NCI-H1048 (cell line): ENCODE measurements at regions not wholly inside any gene's neighbourhood (a gene's known extent, or its start where the extent isn't known, plus 50 kb on each side); places are given as distances from the start of the nearest gene placed in this dataset.

Source experiments
- DNase-seq: peaks from one replicate; lab custom pipeline; 2025; lab: John Stamatoyannopoulos, UW

GRCh38 chr2:136468799-136469369 lies 296.5 kb upstream of the THSD7B start:
- DNase-seq, result no peak

DNA sequence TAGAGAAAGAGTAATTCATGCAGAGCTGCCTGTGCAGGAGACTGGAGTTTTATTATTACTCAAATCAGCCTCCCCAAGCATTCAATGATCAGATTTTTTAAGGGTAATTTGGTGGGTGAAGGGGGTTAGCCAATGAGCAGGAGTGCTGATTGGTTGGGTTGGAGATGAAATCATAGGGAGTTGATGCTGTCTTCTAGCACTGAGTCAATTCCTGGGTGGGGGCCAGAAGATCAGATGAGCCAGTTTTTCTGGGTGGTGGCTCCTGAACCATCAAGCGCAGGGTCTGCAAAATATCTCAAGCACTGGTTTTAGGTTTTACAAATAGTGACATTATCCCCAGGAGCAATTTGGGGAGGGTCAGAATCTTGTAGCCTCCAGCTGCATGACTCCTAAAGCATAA lies 312.8 kb upstream of the THSD7B start:
- DNase-seq, result no peak

GRCh38 chr2:136448986-136449780 lies 316.2 kb upstream of the THSD7B start:
- no peak for DNase-seq

DNA sequence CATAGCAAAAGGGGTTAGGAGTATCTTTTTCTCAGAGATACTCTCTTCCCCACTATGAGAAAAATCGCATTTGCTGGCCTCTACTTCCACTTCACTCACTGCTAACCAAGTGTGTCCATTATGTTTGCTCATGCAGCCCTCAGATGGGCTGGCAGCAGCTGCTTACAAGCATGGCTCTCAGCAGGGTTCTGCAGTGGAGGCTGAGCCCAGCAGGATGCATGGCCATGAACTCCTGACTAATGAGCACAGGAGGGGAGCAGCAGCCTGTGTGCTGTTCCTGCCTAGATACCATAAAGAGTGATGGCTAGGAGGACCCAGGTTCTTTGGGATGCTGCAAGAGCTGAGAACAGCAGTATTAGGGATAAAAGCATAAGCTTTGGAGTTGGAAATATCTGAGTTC lies 316.9 kb upstream of the THSD7B start:
- no peak for DNase-seq

GRCh38 chr2:136444323-136444722 lies 321.0 kb upstream of the THSD7B start:
- no peak for DNase-seq

DNA sequence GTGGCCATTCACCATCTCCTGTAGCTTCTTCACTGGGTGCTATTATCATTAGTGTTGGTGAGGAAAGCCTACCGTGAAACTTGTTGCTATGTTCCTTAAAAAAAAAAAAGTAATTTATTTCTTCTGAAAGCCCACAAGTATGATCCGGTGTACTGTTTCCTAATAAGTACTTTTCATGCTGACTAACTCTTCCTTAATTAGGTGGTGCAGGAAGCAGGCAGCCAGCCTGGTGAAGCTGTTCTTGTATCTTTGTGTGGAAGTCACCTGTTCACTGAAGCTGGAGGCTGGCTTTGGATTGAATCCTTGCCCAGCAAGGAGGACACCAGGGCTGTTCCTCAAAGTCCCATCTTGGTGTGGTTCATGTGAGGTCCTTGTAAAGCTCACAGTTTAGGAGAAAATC lies 321.7 kb upstream of the THSD7B start:
- DNase-seq, result no peak

DNA sequence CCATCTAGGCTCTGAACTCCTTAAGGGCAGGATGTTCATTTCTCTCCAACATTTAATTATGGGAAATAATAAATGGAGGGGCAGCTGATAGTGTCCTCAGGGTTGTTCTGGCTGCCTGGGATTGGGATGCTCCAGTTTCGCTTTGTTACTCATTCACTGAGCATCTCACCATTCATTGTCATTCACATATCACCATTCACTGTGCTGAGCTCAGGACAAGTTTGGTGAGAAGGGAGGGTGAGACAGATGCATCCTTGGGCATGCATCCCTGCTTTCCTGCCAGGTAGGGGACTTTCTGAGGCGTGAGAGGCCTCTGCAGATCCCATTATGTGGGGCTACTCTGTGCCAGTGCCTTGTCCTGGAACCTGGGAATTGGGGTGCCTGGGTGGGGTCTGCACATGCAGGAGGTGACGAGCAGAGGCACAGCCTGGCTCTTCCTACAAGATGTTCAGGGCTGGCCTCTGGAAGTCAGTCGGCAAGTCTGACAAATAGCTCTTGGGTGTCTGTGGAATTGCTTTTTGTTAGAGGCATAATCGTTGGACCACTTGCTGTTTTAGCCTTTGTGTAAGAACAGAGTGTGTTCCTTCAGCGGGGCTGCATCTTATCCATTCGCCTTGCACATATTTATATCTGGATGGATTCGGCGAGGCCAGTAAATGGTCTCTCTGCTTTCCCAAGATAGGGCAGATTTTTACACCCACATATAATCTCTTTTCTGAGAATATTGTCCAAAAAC lies 323.2 kb upstream of the THSD7B start:
- no peak for DNase-seq

DNA sequence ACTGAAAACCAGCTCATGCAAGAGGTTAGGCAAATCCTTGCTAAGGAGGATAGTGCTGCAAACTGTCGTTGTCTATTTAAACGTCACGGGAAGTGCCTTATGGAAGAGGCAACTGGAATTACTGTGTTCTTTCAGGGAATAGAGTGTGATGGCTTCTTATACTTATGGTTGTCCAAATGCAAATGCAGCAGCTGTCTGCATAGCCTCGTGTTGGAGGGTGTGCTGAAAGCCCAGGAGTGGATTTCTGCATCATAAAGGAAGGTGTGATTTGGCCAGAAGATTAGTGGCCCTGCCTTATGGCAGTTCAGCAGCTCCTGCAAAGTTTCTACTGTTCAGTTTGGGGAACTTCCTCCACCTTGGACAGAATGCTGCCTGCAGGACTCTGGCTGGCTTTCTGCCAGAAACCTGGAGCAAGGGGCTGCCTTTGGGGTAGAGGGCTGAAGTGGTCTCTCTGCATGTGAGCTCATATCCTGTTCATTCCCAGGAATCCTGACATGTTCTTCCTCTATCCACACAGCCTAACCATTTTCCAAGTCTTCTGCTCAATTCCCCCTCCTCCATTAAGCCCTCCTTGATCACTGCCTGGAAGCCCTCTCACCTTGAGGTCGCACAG lies 321.2 kb upstream of the CXCR4 start:
- no peak for DNase-seq

DNA sequence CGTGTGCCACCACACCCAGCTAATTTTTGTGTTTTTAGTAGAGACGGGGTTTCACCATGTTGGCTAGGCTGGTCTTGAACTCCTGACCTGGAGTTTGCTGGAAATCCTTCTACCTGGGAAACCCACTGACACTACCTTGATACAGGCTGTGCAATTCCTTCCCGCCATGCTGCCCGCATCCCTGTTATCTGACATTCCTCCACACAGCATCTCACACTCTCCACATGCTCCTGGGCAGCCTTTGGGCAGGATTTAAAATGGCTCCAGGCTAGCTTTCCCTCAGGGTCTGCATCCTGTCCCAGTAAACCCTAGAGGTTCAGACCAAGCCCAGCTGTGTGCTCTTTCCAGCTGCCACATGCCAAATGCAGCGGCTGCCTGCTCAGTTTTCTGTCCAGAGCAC lies 319.5 kb upstream of the CXCR4 start:
- DNase-seq, result no peak

DNA sequence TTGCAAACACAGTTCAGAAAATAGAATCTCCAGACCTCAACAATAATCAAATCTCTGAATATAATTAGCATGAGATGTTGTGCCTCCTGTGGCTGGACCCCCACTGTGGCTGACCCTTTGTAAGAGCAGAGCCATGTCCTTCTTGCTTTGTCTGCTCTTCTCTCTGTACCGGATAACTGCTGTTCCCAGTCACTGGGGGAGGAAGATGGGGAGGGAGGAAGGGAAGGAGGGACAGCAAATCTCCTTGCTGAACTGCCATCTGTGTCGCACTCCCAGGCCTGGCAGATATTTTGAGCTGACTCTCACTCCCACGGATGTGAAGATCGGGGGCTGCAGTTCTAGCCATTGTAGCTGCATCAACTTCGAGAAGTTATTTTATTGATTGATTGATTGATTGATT lies 319.0 kb upstream of the CXCR4 start:
- no peak for DNase-seq

DNA sequence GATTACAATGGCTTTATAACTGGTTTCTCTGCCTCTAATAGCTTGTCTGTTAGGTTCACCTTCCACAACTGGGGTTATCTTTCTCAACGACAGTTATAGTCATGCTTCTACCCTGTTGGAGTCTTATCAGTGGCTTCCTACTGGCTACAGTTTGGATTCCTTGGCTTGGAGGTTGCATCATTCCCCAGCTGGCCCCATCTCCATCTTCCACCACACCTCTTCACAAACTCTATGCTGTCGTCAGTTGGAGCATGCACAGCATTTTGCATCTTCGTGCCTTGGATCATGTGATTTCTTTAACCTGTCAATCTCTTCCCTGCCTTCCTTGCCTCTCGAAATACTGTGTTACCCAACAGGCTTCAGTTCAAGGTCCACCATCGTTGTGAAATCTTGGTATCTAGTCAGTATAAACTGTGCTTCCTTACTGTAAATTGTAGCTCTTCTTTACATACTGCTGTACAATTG lies 316.3 kb upstream of the CXCR4 start:
- DNase-seq, result no peak

DNA sequence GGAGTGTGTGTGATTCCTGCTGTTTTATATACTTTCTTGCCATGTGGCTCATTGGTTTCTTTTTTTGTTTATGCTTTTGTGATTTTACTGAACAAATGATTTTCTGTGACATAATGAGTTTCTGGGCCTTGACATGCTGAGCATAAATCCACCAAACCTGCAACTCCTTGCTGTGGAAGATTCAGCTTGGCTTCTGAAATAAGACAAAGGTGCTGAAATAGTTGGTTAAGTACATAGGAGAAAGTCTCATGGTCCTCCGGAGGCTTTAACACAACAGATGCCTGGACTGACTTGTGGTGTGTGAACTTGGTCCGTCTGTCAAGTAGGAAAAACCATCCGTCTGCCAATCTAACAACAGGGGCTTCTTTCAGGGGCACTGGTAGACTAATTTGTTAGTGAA lies 315.3 kb upstream of the CXCR4 start:
- DNase-seq, result no peak

DNA sequence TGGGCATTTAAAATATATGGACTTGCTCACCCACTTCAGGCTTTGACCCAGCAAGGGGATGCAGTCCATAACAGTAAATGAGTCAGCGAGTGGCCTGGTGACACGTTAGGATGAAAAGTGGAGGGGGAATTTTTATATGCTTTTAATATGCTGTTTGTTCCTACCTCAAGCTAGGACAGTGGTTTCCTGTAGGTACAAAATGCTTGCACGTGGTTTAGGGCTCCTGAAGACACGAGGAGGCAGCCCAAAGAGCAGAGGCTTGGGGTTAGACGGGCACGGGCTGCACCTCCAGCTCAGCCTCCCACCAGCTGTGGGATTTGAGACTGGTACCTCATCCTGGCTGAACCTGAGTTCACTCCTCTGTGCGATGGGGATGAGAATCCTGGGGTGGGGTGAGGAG lies 306.2 kb upstream of the CXCR4 start:
- DNase-seq, result no peak

DNA sequence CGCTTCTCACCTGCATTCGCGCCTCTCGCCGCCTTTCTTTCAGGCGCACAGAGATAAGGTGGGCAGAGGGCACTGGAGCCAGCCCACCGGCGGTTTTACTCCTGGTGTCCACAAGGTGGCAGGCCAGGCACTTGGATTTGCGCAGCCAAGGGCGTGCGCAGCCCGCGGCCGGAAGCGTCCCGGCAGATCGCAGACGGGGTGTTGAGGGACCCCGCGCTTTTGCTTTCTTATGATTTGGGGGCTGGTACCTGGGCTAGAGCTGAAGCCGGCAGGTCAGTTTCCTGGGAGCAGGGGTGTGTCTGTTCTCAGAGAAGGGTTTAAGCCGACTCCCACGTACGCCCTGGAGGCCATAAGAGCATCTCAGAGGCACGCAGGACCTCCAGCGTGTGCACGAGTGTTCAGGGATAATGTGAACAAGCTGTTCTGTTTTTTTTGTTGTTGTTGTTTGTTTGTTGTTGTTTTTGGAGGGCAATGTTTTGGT lies 305.6 kb upstream of the CXCR4 start:
- DNase-seq, result peak; percentile 54

DNA sequence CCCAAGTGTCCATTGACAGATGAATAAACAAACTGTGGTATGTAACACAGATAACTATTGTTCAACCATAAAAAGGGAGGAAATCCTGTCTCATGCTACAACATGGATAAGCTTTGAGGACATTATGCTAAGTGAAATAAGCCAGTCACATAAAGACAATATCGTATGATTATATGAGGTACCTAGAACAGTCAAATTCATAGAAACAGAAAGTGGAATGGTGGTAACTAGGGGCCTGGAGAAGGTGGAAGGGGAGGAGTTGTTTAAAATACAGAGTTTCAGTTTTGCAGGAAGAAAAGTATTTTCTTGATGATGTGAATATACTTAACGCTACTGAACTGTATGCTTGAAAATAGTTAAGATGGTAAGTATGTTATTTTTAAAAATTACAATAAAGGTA lies 304.6 kb upstream of the CXCR4 start:
- DNase-seq, result no peak

DNA sequence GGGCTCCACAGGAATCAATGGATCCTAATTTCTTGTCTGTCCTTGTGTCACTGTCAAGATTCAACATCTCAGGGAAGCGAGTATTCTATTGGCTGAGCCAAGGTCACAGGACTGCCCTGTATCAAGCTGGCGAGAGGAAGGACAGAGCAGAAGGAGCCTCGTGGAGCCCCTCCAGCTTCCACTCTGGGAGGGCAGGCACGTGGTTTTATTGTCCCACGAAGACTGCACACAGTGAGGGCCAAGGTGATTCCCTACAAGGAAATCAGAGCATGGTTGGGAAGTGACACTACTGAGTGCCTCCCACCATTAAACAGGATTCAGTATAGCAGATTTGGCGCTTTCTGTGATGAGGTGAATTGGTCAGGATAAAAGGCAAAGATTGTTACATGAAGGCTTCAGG lies 302.4 kb upstream of the CXCR4 start:
- no peak for DNase-seq

DNA sequence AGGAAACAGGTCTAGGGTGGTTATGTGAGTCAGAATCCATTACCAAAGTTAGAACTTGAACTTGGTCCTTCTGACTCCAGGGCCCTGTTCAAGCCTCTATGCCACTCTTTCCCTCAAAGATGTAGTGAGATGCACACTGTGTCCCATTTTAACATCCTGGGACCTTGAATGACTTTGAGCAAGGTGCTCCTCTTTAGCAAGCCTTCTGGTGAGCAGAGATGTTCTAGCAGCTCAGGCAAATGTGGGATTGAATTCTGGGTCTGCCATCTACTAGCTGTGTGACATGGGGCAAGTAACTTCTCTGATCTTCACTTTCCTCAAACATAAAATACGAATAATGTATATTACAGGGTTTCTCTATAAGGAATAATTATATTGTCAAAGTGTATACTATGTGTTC lies 294.0 kb upstream of the CXCR4 start:
- no peak for DNase-seq

DNA sequence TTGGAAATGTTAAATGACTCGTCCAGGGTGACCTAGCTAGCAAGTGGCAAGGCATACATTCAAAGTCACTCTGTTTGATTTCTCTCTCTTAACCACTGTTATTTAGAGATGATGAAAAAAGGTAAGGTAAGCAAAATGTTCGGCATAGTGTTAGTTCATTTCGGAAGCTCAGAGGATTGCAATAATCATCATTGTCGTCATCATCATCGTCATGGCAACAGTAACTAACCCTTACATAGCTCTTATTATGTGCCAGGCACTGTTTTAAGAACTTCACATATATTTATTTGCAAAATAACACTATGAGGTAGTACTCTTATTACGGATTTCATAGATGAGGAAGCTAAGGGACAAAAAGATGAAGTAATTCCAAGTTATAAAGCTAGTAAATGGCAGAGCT lies 292.7 kb upstream of the CXCR4 start:
- DNase-seq, result no peak

- DNase-seq, result no peak
Observed at GRCh38 chr2:136408795-136409194, 290.8 kb upstream of the CXCR4 start.

DNA sequence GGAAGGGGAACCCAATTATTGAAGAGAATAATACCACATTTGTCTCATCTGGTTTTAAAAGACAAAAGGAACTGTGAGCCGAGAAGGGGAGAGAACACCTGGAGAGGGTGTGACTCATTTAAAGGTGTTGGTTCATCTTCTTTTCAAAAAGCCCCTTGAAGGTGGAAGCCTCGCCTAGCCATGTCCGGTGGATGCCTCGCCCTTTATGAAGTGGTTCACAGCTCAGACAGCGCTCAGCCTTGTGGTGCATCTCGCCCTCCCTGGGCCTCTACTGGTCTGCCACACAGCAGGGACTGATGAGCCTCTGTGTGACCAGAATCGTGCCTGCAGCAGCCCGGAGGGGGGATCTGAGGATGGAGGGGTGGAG lies 290.0 kb upstream of the CXCR4 start:
- no peak for DNase-seq

DNA sequence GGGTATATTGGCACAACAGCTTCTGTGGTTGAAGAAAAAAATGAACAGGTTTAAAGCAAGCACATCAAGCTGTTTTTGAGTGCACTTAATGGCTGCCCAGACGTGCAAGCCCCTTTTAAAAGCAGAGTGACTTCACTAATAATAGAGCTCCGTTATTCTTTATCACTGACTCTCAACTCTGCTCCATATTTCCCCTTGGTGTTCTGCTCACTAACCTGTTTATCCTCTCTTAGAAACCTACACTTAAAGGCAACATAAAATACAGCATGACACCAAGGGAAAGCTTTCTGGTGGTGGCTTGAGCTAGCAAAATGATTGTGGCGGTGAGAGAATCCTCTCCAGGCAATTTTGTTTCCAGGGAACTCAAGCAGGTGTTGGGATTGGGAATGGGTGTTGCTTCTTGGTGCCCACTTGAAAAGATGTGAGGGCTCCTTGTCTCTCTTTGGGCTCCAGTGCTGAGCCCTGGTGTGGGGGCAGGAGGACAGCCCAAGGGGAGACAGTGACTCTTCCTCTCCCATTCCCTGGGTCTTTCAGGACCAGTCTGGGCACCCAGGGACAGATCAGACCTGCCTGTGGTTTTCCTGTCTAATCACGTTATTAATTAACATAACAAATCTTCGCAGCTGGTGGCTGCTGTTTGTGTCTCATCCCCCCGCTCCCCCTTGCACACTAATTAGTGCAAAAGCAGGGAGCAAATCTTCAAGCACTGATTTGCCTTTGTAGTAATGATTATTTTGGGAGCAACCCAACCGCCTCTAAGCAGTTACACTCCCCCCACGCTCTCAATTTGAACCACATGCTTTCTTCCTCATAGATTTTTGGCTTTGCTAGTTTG lies 289.4 kb upstream of the CXCR4 start:
- DNase-seq, result no peak

DNA sequence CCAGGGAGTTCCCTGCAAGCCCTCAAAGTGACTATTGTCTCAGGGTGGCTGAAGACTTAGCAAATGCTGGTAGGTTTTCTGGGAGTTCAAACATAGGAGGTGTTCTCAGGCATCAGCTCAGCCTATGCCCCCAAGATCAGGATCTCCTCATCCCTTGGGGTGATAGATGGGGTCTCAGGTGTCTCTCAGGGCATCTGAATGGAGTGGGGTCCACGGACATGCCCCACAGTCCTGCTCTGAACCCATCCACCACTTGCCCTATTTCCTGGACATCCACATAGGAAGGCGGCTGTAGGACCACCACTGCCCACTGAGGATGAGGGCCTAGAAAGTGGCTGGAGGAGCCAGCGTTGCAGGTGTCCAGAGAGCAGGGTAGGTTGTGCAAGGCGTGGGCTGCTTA lies 287.0 kb upstream of the CXCR4 start:
- DNase-seq, result no peak
